ENCODE measurements at regions not wholly inside any gene's neighbourhood (a gene's known extent, or its start where the extent isn't known, plus 50 kb on each side); places are given as distances from the start of the nearest gene placed in this dataset.
A peak's percentile ranks its signal among the peaks of the same experiment; 100 is the strongest.

GRCh38 chr9:679462-679861, 162.0 kb upstream of the DMRT1 start:
- POLR2A ChIA-PET, result interaction anchor here (2.6 kb wide), 1 partner anchor 29 kb away, joined by 43 read pairs; no protein-coding TSS in a partner anchor

GRCh38 chr9:680106-680505, 161.4 kb upstream of the DMRT1 start:
- Histone ChIP-seq H4K20me1 (ENCODE audit: insufficient read depth, low read length) (no peaks in the 10 kb centered on the region), H3K9ac (ENCODE audit: insufficient read depth, low read depth, low read length) (no peak overlapping the region), H3K36me3 (replicated peaks in 1 of 2; ENCODE audit: control insufficient read depth in 1 of 2, insufficient read depth in 2 of 2, low read length in 2 of 2) (no peaks in the 10 kb centered on the region), H2AFZ (ENCODE audit: low read length) (no peak overlapping the region), H3K4me2 (ENCODE audit: low read depth, low read length) (no peak overlapping the region), H3K27me3 (ENCODE audit: control insufficient read depth in 1 of 2, insufficient read depth in 2 of 2, low read length in 2 of 2) (no peaks in the 10 kb centered on the region; a peak in 1 of 5 replicates), H3K4me1 (ENCODE audit: insufficient read depth, low read length) (peaks cover 81% of the 10 kb centered on the region), H3K79me2 (ENCODE audit: insufficient read depth, low read length) (peaks cover 33% of the 10 kb centered on the region), H3K4me3 (replicated peaks in 1 of 3; ENCODE audit: insufficient read depth in 1 of 3, low read depth in 2 of 3, low read length in 3 of 3) (no peak overlapping the region), H3K27ac (ENCODE audit: extremely low read length, insufficient read depth, low read length) (peak overlapping the region; percentile 9), H3K9me3 (ENCODE audit: low read length) (no peaks in the 10 kb centered on the region)
- no peak for DNase-seq (ENCODE audit: low spot score)
- POLR2A ChIA-PET, result interaction anchor here (0.6 to 1.1 kb wide), 2 partner anchors 27 to 113 kb away, joined by 3 read pairs; no protein-coding TSS in a partner anchor
- in situ Hi-C loops (cut with HindIII; ENCODE audit: extremely low pct_ligation_motif_present, low pct_unique_long_range_greater_than_20kb), result no loop called here
- BruUV-seq (replicated peaks), result no TSS peak
- ATAC-seq, result no peak
- no peak for FAIRE-seq
- intact Hi-C loops (cut with micrococcal nuclease; ENCODE audit: unreplicated experiment), result no loop called here
- WGBS (ENCODE audit: low lambda C conversion rate), result 97% methylated on average over 5 of the region's 5 CpGs
- CTCF ChIA-PET (ENCODE audit: low intra/inter-chr PET ratio, low total read pairs), result no interaction called here
- TF ChIP-seq ZMAT3 (CRISPR knock-in tag; conservative IDR thresholded peaks at IDR 0.05) (no peak), HNF1B (CRISPR knock-in tag; IDR thresholded peaks at IDR 0.05) (no peak), ETV6 (CRISPR knock-in tag; conservative IDR thresholded peaks at IDR 0.05) (no peak), ZNF430 (CRISPR knock-in tag; IDR thresholded peaks at IDR 0.05) (no peak), TOPORS (CRISPR knock-in tag; IDR thresholded peaks at IDR 0.05) (no peak), ZNF703 (CRISPR knock-in tag; IDR thresholded peaks at IDR 0.05; ENCODE audit: borderline replicate concordance) (no peak), YEATS2 (CRISPR knock-in tag; IDR thresholded peaks at IDR 0.05; ENCODE audit: borderline replicate concordance) (no peak), IKZF4 (CRISPR knock-in tag; IDR thresholded peaks at IDR 0.05; ENCODE audit: borderline replicate concordance, low read depth, not compliant biosample characterization) (no peak), ZHX2 (IDR thresholded peaks at IDR 0.05; ENCODE audit: low read depth) (no peak), ZHX2 (CRISPR knock-in tag; IDR thresholded peaks at IDR 0.05; ENCODE audit: borderline replicate concordance) (no peak), ZFP36L2 (CRISPR knock-in tag; IDR thresholded peaks at IDR 0.05) (no peak)

More at GRCh38 chr9:679462-679861, 162.0 kb upstream of the DMRT1 start:
- no TSS peak for BruUV-seq (replicated peaks)
- in situ Hi-C loops (cut with HindIII; ENCODE audit: extremely low pct_ligation_motif_present, low pct_unique_long_range_greater_than_20kb), result no loop called here
- Histone ChIP-seq H3K27me3 (ENCODE audit: control insufficient read depth in 1 of 2, insufficient read depth in 2 of 2, low read length in 2 of 2) (no peaks in the 10 kb centered on the region; a peak in 1 of 5 replicates), H3K4me2 (ENCODE audit: low read depth, low read length) (no peak overlapping the region), H2AFZ (ENCODE audit: low read length) (no peak overlapping the region), H3K9ac (ENCODE audit: insufficient read depth, low read depth, low read length) (no peak overlapping the region), H3K4me3 (replicated peaks in 1 of 3; ENCODE audit: insufficient read depth in 1 of 3, low read depth in 2 of 3, low read length in 3 of 3) (no peak overlapping the region), H3K27ac (ENCODE audit: extremely low read length, insufficient read depth, low read length) (no peak overlapping the region), H3K36me3 (replicated peaks in 1 of 2; ENCODE audit: control insufficient read depth in 1 of 2, insufficient read depth in 2 of 2, low read length in 2 of 2) (no peaks in the 10 kb centered on the region), H4K20me1 (ENCODE audit: insufficient read depth, low read length) (no peaks in the 10 kb centered on the region), H3K79me2 (ENCODE audit: insufficient read depth, low read length) (peaks cover 27% of the 10 kb centered on the region), H3K9me3 (ENCODE audit: low read length) (no peaks in the 10 kb centered on the region), H3K4me1 (ENCODE audit: insufficient read depth, low read length) (peaks cover 82% of the 10 kb centered on the region)
- 98% methylated on average over 6 of the region's 6 CpGs for WGBS (ENCODE audit: low lambda C conversion rate)
- DNase-seq (ENCODE audit: low spot score) (no peak), FAIRE-seq (no peak), ATAC-seq (no peak)
- intact Hi-C loops (cut with micrococcal nuclease; ENCODE audit: unreplicated experiment), result no loop called here
- TF ChIP-seq ZFY (CRISPR knock-in tag; IDR thresholded peaks at IDR 0.05) (no peak), MAFK (conservative IDR thresholded peaks at IDR 0.05 in 1 of 2, IDR thresholded peaks at IDR 0.05 in 1 of 2; ENCODE audit: low read length in 2 of 2) (peak in 1 of 2 experiments; percentile 61; a peak in 2 of 4 replicates)
- CTCF ChIA-PET (ENCODE audit: low intra/inter-chr PET ratio, low total read pairs), result no interaction called here

Measured in HepG2 (cell line).